CD4-positive, alpha-beta T cell (primary cell): ENCODE measurements at regions not wholly inside any gene's neighbourhood (a gene's known extent, or its start where the extent isn't known, plus 50 kb on each side); places are given as distances from the start of the nearest gene placed in this dataset.

Experiments
- ATAC-seq: fragments of 200-7000 bp; cut with Tn5 transposase; one replicate; pipeline ENCODE4 v1.10.0; 2022; ENCODE audit warnings: mild to moderate bottlenecking; ENCODE audit not compliant: poor library complexity
- CTCF ChIA-PET: fragments of 350-600 bp; sonication (Branson Sonifier 250); formaldehyde crosslinking; loops from one replicate; lab custom pipeline; 2021; ENCODE audit warnings: antibody characterized with exemption, inconsistent platforms; lab: Charles Lee
- POLR2A ChIA-PET: fragments of 350-600 bp; sonication (Branson Sonifier 250); formaldehyde crosslinking; loops from one replicate; lab custom pipeline; 2021; ENCODE audit warnings: antibody characterized with exemption, inconsistent platforms; lab: Charles Lee
- DNase-seq, 14 experiments: peaks; one replicate each; pipeline ENCODE4 v3.0.0-alpha.2; 2013 to 2020; ENCODE audit warnings: mixed read lengths in 2 of 14
- H3K27ac ChIP-seq, 2 donors: one replicate each; pipeline versions ENCODE4 v1.5.1 to v1.7.0; 2013; ENCODE audit warnings: low read length in 2 of 2, low read depth in 1 of 2, mild to moderate bottlenecking in 1 of 2
- H3K27me3 ChIP-seq, 2 experiments: 1 replicate in 1 of 2; 2 replicates in 1 of 2; pipeline versions ENCODE4 v1.6.1 to v1.7.0; 2013; ENCODE audit warnings: low read length in 2 of 2, control low read depth in 1 of 2, mild to moderate bottlenecking in 1 of 2, moderate library complexity in 1 of 2; ENCODE audit not compliant: insufficient read depth in 2 of 2, control insufficient read depth in 1 of 2
- H3K36me3 ChIP-seq: one replicate; pipeline ENCODE4 v1.6.1; 2013; ENCODE audit warnings: low read length, control low read depth; ENCODE audit not compliant: insufficient read depth
- H3K4me1 ChIP-seq: one replicate; pipeline ENCODE4 v1.6.1; 2013; ENCODE audit warnings: low read length, control low read depth; ENCODE audit not compliant: insufficient read depth
- H3K4me3 ChIP-seq: one replicate; pipeline ENCODE4 v1.5.1; 2013; ENCODE audit warnings: mild to moderate bottlenecking, low read length, moderate library complexity
- H3K9me3 ChIP-seq, 2 experiments: 1 replicate in 1 of 2; 2 replicates in 1 of 2; pipeline versions ENCODE4 v1.6.1 to v1.7.0; 2013; ENCODE audit warnings: low read length in 2 of 2, mild to moderate bottlenecking in 2 of 2, control low read depth in 1 of 2, moderate library complexity in 1 of 2; ENCODE audit not compliant: control insufficient read depth in 1 of 2, insufficient read depth in 1 of 2
- H3K27ac Mint-ChIP-seq: one replicate; pipeline ENCODE4 v1.8.0; 2020; ENCODE audit warnings: mixed read lengths
- H3K27me3 Mint-ChIP-seq: one replicate; pipeline ENCODE4 v1.8.0; 2021; ENCODE audit warnings: mixed read lengths
- H3K36me3 Mint-ChIP-seq: one replicate; pipeline ENCODE4 v1.8.0; 2021; ENCODE audit warnings: low read depth, mixed read lengths
- H3K4me1 Mint-ChIP-seq: one replicate; pipeline ENCODE4 v1.8.0; 2021; ENCODE audit warnings: low read depth, mixed read lengths
- H3K4me3 Mint-ChIP-seq: one replicate; pipeline ENCODE4 v1.8.0; 2020; ENCODE audit warnings: mild to moderate bottlenecking, mixed read lengths
- H3K9me3 Mint-ChIP-seq: one replicate; pipeline ENCODE4 v1.8.0; 2020; ENCODE audit warnings: mixed read lengths
- intact Hi-C, 2 experiments: fragments of 100-400 bp; cut with DNase I in 1 of 2; cut with micrococcal nuclease in 1 of 2; formaldehyde crosslinking; loops; one replicate each; pipeline versions ENCODE4 v1.15.1 to v1.9.0; 2023 to 2025; cut with DNase I, micrococcal nuclease
- TF ChIP-seq, protein P1 (sequence below): fragments of 200-600 bp; IDR thresholded peaks from one replicate; pipeline ENCODE4 v1.8.0; 2022; ENCODE audit warnings: antibody characterized with exemption, mild to moderate bottlenecking

DNA sequence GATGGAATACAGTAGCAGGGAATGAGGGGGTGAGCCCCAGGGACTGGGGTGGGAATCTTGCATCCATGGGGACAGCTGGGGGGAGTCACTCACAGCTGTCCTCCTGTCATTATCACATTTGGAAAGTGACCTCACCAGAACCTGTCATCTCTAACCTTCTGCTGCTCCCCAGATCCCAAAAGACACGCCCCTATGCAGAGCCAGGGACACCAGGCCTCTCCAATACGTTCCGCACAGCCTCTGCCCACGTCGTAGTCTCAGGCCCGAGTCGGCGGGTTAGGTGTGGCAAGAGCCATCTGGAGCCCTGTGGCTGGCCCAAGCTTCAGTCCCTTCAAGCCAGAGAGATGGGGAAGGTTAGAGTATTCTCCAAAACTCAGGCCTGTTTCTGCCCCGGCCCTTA is 214.3 kb downstream of the ENGASE start:
- intact Hi-C loops, result no loop called here
- ChIA-PET CTCF (no interaction called here), POLR2A (no interaction called here)
- no peak overlapping the region for H3K4me3 ChIP-seq
- TF ChIP-seq, protein P1, sequence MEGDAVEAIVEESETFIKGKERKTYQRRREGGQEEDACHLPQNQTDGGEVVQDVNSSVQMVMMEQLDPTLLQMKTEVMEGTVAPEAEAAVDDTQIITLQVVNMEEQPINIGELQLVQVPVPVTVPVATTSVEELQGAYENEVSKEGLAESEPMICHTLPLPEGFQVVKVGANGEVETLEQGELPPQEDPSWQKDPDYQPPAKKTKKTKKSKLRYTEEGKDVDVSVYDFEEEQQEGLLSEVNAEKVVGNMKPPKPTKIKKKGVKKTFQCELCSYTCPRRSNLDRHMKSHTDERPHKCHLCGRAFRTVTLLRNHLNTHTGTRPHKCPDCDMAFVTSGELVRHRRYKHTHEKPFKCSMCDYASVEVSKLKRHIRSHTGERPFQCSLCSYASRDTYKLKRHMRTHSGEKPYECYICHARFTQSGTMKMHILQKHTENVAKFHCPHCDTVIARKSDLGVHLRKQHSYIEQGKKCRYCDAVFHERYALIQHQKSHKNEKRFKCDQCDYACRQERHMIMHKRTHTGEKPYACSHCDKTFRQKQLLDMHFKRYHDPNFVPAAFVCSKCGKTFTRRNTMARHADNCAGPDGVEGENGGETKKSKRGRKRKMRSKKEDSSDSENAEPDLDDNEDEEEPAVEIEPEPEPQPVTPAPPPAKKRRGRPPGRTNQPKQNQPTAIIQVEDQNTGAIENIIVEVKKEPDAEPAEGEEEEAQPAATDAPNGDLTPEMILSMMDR, result no peak
- Mint-ChIP-seq H3K9me3 (no peaks in the 10 kb centered on the region), H3K4me3 (no peak overlapping the region), H3K27ac (no peak overlapping the region), H3K36me3 (no peaks in the 10 kb centered on the region), H3K4me1 (no peaks in the 10 kb centered on the region), H3K27me3 (peaks cover 64% of the 10 kb centered on the region)
- peaks cover 0 to 4% of the 10 kb centered on the region in 2 experiments for H3K9me3 ChIP-seq
- H3K27me3 ChIP-seq, result peaks cover 3 to 5% of the 10 kb centered on the region in 2 experiments
- H3K36me3 ChIP-seq, result no peaks in the 10 kb centered on the region
- no peaks in the 10 kb centered on the region for H3K4me1 ChIP-seq
- no peak for DNase-seq
- no peak for ATAC-seq
- no peak overlapping the region for H3K27ac ChIP-seq

DNA sequence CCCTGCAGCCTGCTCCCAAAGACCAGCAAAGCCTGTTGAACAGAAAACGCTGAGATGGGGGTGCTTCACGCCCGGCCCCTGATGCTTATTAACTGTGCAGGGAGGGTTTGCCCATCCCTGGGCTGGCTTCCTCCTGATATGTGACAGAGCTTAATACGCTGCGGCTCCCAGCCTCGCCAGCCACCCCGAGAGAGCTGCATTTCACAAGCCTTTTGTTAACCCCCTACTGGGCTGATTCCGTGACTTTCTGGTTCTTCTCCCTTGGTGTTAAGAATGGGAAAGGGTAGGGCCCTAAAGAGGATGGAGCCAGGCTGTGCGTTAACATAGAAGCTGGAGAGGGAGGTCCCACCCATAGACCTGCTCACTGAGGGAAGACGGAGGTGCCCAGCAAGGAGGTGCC is 211.8 kb downstream of the ENGASE start:
- no peak overlapping the region for H3K27ac Mint-ChIP-seq
- H3K36me3 Mint-ChIP-seq, result no peaks in the 10 kb centered on the region
- H3K27ac ChIP-seq, result no peak overlapping the region
- CTCF ChIA-PET, result no interaction called here
- intact Hi-C loops, result no loop called here
- no peaks in the 10 kb centered on the region for H3K4me1 Mint-ChIP-seq
- H3K9me3 ChIP-seq, result no peaks in the 10 kb centered on the region
- no peaks in the 10 kb centered on the region for H3K36me3 ChIP-seq
- no peak overlapping the region for H3K4me3 ChIP-seq
- TF ChIP-seq, protein P1, result no peak
- POLR2A ChIA-PET, result no interaction called here
- no peaks in the 10 kb centered on the region for H3K9me3 Mint-ChIP-seq
- DNase-seq (no peak), ATAC-seq (no peak)
- no peak overlapping the region for H3K4me3 Mint-ChIP-seq
- H3K27me3 ChIP-seq, result peaks cover 3% of the 10 kb centered on the region in 2 experiments
- peaks cover 49% of the 10 kb centered on the region for H3K27me3 Mint-ChIP-seq
- no peaks in the 10 kb centered on the region for H3K4me1 ChIP-seq

DNA sequence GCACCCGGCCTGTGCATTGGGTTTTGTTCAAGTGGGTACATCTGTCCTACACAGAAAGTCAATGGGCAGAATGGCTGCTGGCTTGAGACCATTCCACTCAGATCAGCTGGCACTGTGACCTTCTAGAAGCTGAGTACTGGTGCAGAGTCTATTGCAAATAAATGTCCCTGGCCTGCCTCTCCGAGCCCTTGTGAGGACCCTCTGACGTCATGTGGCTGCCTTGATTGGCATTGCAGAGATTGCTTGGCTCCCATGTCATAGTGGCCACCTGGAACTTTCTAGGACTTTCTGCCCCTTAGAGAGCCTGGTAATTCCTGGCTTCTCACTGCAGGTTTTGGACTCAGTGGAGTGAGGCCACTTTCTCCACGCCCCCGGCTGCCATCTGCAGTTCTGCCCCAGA is 211.3 kb downstream of the ENGASE start:
- no peaks in the 10 kb centered on the region for H3K36me3 Mint-ChIP-seq
- TF ChIP-seq, protein P1, result no peak
- H3K27me3 Mint-ChIP-seq, result peaks cover 51% of the 10 kb centered on the region
- H3K9me3 Mint-ChIP-seq, result no peaks in the 10 kb centered on the region
- H3K27me3 ChIP-seq, result peaks cover 3% of the 10 kb centered on the region in 2 experiments
- intact Hi-C loops, result no loop called here
- H3K27ac ChIP-seq, result no peak overlapping the region
- no peak for ATAC-seq
- no peak overlapping the region for H3K27ac Mint-ChIP-seq
- ChIA-PET CTCF (no interaction called here), POLR2A (no interaction called here)
- H3K36me3 ChIP-seq, result no peaks in the 10 kb centered on the region
- no peak overlapping the region for H3K4me3 Mint-ChIP-seq
- H3K4me3 ChIP-seq, result no peak overlapping the region
- H3K4me1 Mint-ChIP-seq, result no peaks in the 10 kb centered on the region
- H3K4me1 ChIP-seq, result no peaks in the 10 kb centered on the region
- DNase-seq, result no peak
- no peaks in the 10 kb centered on the region for H3K9me3 ChIP-seq
